NOMO-1 treated with DMSO at 0.1 percent for 48 hours (cell line): ENCODE measurements at regions not wholly inside any gene's neighbourhood (a gene's known extent, or its start where the extent isn't known, plus 50 kb on each side); places are given as distances from the start of the nearest gene placed in this dataset.

Source experiments
- DNase-seq: peaks from one replicate; lab custom pipeline; 2025; ENCODE audit not compliant: unreplicated experiment; lab: John Stamatoyannopoulos, UW

DNA sequence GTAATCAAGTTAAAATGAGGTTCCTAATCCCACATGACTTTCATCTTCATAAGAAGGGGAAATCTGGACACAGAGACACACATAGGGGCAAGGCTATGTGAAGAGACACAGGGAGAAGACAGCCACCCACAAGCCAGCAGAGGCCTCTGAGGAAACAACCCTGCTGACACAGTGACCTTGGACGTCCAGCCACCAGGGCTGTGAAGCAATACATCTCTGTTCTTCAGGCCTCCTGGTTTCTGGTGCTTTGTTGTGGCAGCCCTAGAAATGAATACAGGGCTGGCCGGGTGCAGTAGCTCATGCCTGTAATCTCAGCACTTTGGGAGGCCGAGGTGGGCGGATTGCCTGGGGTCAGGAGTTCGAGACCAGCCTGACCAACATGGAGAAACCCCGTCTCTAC is 183.9 kb downstream of the CXCL12 start:
- DNase-seq = no peak

DNA sequence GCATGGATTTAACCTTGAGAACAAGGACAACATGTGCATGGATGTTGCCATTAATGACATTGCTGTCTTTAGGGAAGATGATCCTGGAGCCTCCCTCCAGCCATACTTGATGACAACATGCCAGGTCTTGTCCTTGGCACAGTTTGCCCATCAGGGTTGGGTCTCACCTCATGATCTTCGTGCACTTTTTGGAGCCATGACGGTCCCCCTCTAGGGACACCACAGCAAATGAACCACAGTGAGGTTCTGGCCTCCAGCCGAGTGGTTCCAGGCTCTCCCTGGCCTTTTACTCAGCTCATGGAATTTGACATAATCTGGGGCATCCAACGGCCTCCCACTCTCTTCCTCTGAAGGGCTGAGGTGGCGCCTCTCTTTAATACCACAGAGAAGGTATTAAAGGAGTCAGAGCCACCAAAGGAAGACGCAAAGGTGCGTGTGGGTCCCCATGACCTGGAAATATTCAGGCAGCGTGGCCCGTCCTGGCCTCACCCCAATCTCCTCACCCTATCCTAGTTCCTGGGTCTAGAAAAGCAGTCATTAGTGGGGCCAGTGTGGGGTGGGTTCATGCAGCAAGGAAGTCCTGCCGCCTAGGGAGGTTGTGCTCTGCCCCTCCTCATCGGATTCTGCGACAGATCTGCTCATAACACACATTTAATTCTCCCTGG is 184.8 kb downstream of the CXCL12 start:
- DNase-seq = no peak

GRCh38 chr10:44199267-44199666 is 185.6 kb downstream of the CXCL12 start:
- no peak for DNase-seq

- DNase-seq = no peak
Measured at GRCh38 chr10:44198780-44199097, 186.2 kb downstream of the CXCL12 start.

- DNase-seq = no peak
Measured at GRCh38 chr10:44198096-44198779, 186.7 kb downstream of the CXCL12 start.

GRCh38 chr10:44197646-44198045 is 187.3 kb downstream of the CXCL12 start:
- no peak for DNase-seq

DNA sequence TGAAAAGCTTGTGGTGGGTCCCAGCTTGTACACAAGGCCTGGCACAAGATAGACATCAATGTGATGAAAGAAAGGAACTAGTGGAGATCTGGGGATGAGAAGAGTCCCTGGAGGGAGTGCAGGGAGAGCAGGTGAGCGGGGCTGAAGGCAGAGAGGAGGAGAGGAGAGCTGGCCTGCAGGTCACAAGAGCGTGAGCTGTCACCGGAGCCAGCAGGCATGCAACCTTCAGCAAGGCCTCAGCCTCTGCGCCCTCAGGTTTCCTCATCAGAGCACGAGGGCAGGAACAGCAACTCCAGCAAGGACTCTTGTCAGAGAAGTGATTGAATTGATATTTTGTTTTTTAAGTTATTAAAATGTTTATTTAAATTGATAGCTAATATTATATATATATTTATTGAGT is 188.6 kb downstream of the CXCL12 start:
- no peak for DNase-seq

- no peak for DNase-seq
Measured at GRCh38 chr10:44196008-44196320, 188.9 kb downstream of the CXCL12 start.

- no peak for DNase-seq
Measured at GRCh38 chr10:44195112-44196007, 189.5 kb downstream of the CXCL12 start.

- DNase-seq = no peak
Measured at GRCh38 chr10:44194435-44194834, 190.5 kb downstream of the CXCL12 start.

- no peak for DNase-seq
Measured at GRCh38 chr10:44193567-44194220, 191.2 kb downstream of the CXCL12 start.

DNA sequence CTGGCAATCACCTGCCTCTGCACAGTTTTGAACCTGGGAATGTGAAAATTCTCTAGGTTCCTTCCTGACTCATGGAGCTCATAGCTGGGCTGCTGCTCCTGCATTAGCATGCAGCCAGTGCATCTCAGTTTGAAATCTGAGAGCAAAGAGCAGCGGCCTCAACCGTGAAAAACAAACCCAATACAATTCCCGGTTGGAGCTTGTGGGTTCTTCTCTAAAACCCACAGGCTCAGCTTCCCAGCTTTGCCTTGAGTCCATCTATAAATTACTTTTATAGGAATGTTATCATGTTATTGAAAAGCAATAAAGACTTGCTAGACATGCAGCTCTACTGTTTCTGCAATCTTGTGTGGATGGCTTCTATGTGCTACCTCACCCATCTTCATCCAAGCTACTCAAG is 191.7 kb downstream of the CXCL12 start:
- DNase-seq = no peak

DNA sequence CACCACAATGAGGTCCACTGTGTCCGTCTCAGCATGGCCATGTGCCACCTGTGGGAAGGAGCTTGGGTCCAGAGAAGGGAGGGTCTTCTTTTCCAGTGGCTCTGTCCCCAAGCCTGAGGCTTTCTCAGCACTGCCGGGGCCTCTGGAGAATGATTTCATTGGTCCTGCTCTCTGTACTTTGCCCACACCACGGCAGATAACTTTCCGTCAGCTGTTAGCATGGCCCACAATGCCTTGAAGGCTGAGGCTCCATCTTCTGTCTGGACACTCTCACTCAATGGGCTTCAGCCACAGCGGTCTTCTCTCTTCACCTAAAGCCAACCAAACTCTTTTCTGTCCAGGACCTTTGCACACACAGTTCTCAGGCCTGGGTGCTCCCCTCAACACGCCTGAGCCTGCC is 192.5 kb downstream of the CXCL12 start:
- DNase-seq = no peak

DNA sequence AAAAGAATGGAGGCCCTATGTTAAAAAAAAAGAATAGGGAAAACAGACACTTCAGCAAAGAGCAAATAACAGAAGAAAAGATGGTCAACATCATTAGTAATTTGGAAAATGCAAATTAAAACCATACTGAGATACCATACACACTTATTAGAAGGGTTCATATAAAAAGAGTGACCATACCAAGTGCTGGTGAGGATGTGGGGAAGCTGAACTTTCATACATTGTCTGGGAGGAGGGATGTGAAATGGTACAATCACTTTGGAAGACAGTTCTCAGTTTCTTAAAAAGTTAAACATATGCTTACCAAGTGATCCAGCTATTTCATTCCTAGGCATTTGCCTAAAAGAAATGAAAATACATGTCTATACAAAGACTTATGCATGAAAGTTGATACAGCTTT is 194.4 kb downstream of the CXCL12 start:
- DNase-seq = no peak

DNA sequence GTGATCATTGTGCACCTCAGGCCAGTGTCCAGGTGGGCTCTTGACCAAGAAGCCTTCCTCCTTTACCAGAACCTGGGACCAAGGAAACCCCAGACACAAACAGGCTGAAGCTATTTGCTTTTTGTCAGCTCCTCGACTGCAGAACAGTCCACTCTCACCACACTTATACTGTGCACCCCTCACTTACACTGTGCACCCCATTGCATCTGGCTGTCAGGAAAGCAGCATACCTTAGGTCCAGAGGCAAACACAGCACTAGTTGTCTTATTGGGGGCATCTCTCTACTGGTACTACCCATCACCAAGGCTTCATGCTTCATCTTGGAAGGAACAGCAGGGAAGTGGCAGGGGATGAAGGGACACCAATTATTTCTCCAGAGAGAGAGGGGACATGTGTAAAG is 198.1 kb downstream of the CXCL12 start:
- DNase-seq = no peak

DNA sequence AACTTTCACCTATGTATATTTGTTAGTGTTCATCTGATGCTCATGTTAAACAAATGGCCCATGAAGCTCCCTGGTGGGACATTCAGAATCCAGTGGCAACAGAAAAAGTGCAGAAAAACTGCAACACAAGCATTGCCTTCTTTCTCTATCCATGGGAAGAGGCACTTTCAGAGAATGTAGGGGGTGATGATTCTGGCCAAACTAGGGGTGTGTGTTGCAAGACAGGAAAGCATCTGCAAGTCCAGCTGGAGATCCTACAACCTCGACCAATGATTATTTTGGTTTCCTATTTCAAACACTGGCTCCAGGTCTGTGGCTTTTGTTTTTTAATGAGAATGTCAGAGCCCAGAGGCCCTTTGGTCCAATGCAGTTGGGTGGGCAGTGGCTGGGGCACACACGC is 198.7 kb downstream of the CXCL12 start:
- DNase-seq = no peak

DNA sequence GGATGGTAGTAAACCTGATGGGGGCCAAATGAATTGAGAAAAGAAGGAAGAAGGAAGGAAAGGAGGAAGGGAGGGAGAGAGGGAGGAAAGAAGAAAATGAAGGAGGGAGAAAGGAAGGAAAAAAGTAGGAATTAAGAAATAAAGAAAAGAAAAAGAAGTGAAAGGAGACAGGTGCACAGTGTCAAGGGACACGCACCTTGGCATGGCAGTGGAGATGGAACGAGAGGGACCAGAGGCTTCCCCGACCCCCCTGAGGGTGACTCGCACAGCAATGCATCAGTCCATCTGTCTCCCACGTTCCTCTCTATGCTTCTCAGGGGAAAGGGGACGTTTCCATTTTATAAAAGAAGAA is 199.6 kb downstream of the CXCL12 start:
- no peak for DNase-seq

- no peak for DNase-seq
Measured at GRCh38 chr10:44184633-44185314, 200.1 kb downstream of the CXCL12 start.

GRCh38 chr10:44183667-44184632 is 200.9 kb downstream of the CXCL12 start:
- no peak for DNase-seq

DNA sequence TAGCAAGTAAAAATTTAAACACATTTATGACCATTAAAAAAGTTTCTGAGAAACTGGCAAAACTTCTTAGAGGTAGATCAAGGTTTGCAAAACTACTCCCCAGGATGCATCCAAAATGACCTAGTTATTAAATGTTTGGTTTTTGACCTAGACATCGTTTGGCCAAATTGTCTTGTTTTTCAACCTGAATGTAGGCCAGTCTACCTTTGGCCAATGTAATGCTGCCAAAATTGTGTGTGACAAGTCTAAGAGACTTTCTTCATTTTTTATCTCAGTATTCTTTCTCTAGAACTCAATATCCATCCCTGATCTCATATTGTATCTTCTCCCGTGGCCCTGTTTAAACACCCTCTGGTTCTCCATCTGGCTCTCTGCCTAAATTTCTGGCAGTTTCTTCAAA is 202.0 kb downstream of the CXCL12 start:
- no peak for DNase-seq
